ENCODE measurements at regions not wholly inside any gene's neighbourhood (a gene's known extent, or its start where the extent isn't known, plus 50 kb on each side); places are given as distances from the start of the nearest gene placed in this dataset.
"Not testable (repeated sequence)": the region's sequence is repeated elsewhere in the genome, so short reads cannot be mapped to it uniquely, and the experiment has no call there.

DNA sequence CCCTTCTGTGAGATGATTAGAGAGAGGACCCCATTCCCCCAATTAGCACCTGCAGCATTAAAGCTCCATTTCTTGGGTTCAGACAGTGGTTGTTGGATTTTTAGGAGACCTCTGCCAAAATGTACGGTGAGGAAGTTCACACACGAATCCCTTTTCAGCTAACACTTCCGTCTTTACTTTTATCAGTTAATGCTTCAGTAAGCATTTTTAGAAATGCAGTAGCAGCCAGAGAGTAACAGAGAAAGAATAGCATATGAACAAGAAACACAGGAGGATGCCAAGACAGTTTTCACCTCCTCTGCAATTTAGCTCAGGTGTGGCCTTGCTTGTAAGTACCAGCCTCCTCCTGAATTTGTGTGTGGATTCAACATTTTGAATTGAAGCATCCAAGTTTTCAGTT, 312.9 kb downstream of the ISL1 start:
- TF ChIP-seq POLR2A (IDR thresholded peaks at IDR 0.05; ENCODE audit: extremely low read depth, insufficient read length) (no peak), MYC (IDR thresholded peaks at IDR 0.05; ENCODE audit: low read depth, low read length) (no peak)
- TF ChIP-seq, protein P1, sequence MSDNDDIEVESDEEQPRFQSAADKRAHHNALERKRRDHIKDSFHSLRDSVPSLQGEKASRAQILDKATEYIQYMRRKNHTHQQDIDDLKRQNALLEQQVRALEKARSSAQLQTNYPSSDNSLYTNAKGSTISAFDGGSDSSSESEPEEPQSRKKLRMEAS (IDR thresholded peaks at IDR 0.05; ENCODE audit: low read depth, low read length), result no peak

DNA sequence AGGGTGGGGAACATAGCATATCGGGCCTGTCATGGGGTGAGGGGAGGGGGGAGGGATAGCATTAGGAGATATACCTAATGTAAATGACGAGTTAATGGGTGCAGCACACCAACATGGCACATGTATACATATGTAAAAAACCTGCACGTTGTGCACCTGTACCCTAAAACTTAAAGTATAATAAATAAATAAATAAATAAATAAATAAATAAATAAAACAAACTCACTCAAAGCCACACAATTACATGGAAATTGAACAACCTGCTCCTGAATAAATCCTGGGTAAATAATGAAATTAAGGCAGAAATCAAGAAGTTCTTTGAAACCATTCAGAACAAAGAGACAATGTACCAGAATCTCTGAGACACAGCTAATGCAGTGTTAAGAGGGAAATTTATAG, 318.8 kb downstream of the ISL1 start:
- H3K4me3 ChIP-seq (ENCODE audit: low read depth, low read length); DNase-seq (ENCODE audit: low read depth): not testable (repeated sequence)

More for the DNA sequence above, 312.9 kb downstream of the ISL1 start:
- H3K4me3 ChIP-seq (ENCODE audit: low read depth, low read length), result no peak overlapping the region
- DNase-seq (ENCODE audit: low read depth), result no peak

DNA sequence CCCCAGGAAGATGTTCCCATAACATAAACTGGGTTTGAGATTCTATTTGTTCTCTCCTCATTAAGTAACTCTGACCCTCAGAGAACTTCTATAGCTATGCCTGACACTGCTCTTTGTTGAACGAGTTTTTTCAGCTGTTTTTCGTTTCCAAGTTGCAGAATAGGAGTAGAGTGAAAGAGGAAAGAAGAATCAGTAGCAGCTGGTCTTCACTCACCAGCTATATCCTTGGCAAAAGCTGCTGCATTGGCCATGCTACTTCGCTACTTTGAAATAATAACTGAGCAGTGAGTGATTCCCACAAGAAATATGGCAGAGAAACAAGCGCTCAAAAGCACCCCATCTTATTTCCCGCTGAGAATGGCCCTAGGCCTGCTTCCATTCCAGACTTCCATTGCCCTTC, 329.0 kb downstream of the ISL1 start:
- no peak for DNase-seq (ENCODE audit: low read depth)
- TF ChIP-seq, protein P1 (IDR thresholded peaks at IDR 0.05; ENCODE audit: low read depth, low read length), result no peak
- TF ChIP-seq MYC (IDR thresholded peaks at IDR 0.05; ENCODE audit: low read depth, low read length) (no peak), POLR2A (IDR thresholded peaks at IDR 0.05; ENCODE audit: extremely low read depth, insufficient read length) (no peak), CTCF (IDR thresholded peaks at IDR 0.05; ENCODE audit: low read depth, low read length) (no peak)
- H3K4me3 ChIP-seq (ENCODE audit: low read depth, low read length), result no peak overlapping the region

GRCh38 chr5:51715445-51715844, 332.2 kb downstream of the ISL1 start:
- not testable (repeated sequence) for H3K4me3 ChIP-seq (ENCODE audit: low read depth, low read length); DNase-seq (ENCODE audit: low read depth)

DNA sequence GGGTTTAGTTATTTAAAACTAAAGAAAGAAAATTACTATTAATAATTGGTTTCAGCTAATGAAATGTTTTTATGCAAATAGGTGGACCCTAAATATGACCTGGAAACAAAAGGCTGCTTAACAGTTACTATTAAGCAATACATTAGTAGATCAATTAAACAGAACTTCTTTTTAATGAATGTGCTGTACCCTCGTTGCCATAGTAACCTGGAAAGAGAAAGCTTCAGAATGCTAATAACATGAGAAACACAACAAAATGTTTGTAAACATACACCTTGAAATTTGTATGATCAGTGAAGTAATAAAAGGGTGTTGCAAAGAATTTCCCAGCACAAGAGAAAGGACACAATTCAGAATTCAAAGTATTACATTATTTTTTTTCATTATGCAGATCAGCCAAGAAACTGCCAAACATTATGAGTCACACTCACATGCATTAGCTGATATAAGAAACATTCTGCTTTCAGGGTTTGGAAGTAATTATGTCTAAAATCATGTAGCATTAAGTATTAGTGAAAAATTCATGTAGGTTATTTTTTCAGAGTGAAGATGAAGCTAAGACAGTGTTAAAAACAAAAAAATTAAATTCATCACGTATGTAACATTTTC, 348.3 kb downstream of the ISL1 start:
- H3K4me3 ChIP-seq (ENCODE audit: low read depth, low read length), result no peak overlapping the region
- no peak for DNase-seq (ENCODE audit: low read depth)
- TF ChIP-seq CTCF (IDR thresholded peaks at IDR 0.05; ENCODE audit: low read depth, low read length) (no peak), POLR2A (IDR thresholded peaks at IDR 0.05; ENCODE audit: extremely low read depth, insufficient read length) (no peak), MYC (IDR thresholded peaks at IDR 0.05; ENCODE audit: low read depth, low read length) (no peak)
- TF ChIP-seq, protein P1 (IDR thresholded peaks at IDR 0.05; ENCODE audit: low read depth, low read length), result no peak

DNA sequence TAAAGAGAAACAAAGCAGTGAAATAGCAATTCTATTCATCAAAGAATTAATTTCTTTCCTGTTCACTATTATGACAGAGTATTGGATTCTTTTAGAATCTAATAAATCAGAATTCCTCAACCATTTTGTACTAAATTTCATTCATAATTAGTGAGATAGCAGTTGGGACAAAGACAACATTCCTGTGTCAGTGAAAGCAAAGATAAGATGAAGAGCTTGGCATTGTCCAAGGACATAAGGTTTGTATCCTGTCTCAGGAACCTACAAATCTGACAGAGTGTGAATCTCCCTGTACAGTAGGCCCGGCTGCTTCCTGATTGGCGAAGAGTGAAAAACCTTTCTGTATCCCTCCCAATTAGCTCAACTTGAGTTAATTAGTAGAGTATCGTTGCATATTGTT, 349.1 kb downstream of the ISL1 start:
- no peak for TF ChIP-seq CTCF (IDR thresholded peaks at IDR 0.05; ENCODE audit: low read depth, low read length)
- TF ChIP-seq, protein P1 (IDR thresholded peaks at IDR 0.05; ENCODE audit: low read depth, low read length), result no peak
- no peak for TF ChIP-seq POLR2A (IDR thresholded peaks at IDR 0.05; ENCODE audit: extremely low read depth, insufficient read length)
- no peak for TF ChIP-seq MYC (IDR thresholded peaks at IDR 0.05; ENCODE audit: low read depth, low read length)
- H3K4me3 ChIP-seq (ENCODE audit: low read depth, low read length), result no peak overlapping the region
- DNase-seq (ENCODE audit: low read depth), result no peak

DNA sequence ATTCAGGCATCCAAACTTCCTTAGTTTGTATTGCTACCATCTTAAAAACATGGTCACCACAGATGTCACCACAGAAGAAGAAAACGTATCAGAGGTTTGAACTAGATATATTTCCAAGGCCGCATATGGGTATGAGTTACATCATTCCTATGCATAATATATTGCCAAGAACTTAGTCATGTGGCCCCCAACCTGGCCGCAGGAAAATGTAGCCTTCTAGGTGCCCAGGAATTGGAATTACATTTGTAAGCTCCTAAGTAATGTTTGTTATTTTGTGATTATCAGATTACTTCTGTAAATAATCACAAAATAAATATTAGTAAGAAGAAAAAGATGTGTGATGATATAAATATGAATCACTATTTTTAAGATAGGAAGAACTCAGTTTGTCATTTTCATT, 351.4 kb downstream of the ISL1 start:
- DNase-seq (ENCODE audit: low read depth), result no peak
- TF ChIP-seq, protein P1 (IDR thresholded peaks at IDR 0.05; ENCODE audit: low read depth, low read length), result no peak
- TF ChIP-seq POLR2A (IDR thresholded peaks at IDR 0.05; ENCODE audit: extremely low read depth, insufficient read length) (no peak), MYC (IDR thresholded peaks at IDR 0.05; ENCODE audit: low read depth, low read length) (no peak), CTCF (IDR thresholded peaks at IDR 0.05; ENCODE audit: low read depth, low read length) (no peak)
- no peak overlapping the region for H3K4me3 ChIP-seq (ENCODE audit: low read depth, low read length)

All from NB4 (cell line).